BJ (cell line): ENCODE measurements at regions not wholly inside any gene's neighbourhood (a gene's known extent, or its start where the extent isn't known, plus 50 kb on each side); places are given as distances from the start of the nearest gene placed in this dataset.

Source experiments
- CTCF ChIA-PET: fragments of 350-600 bp; formaldehyde crosslinking; extraction: SDS; loops from one replicate; lab custom pipeline; 2021; ENCODE audit warnings: antibody characterized with exemption, inconsistent platforms; lab: Yijun Ruan, JAX
- POLR2A ChIA-PET: fragments of 300-600 bp; sonication (Branson Sonifier 250); formaldehyde crosslinking; extraction: SDS; loops from one replicate; lab custom pipeline; 2021; ENCODE audit warnings: antibody characterized with exemption; lab: Charles Lee
- DNase-seq: peaks from one replicate; pipeline ENCODE4 v3.0.0-alpha.2; 2011; ENCODE audit warnings: low read depth
- H3K27me3 ChIP-seq: 2 replicates; pipeline ENCODE4 v1.6.0; 2011; ENCODE audit warnings: low read length; ENCODE audit not compliant: control insufficient read depth, insufficient read depth
- H3K36me3 ChIP-seq: 2 replicates; pipeline ENCODE4 v1.5.1; 2011; ENCODE audit warnings: low read length; ENCODE audit not compliant: control insufficient read depth, insufficient read depth
- H3K4me3 ChIP-seq: 2 replicates; pipeline ENCODE4 v1.5.1; 2011; ENCODE audit warnings: low read depth, mild to moderate bottlenecking, control low read depth, low read length
- TF ChIP-seq, protein P1 (sequence below): IDR thresholded peaks from 2 replicates; pipeline ENCODE4 v1.5.1; 2011; ENCODE audit warnings: low read depth, mild to moderate bottlenecking, control low read depth, inconsistent platforms, low read length, moderate library complexity; ENCODE audit not compliant: insufficient read depth

GRCh38 chr2:8619071-8619470, 62.8 kb upstream of the ID2 start:
- POLR2A ChIA-PET: no interaction called here
- no peak overlapping the region for H3K4me3 ChIP-seq
- no peak for DNase-seq
- CTCF ChIA-PET: no interaction called here
- no peaks in the 10 kb centered on the region for H3K36me3 ChIP-seq
- TF ChIP-seq, protein P1, sequence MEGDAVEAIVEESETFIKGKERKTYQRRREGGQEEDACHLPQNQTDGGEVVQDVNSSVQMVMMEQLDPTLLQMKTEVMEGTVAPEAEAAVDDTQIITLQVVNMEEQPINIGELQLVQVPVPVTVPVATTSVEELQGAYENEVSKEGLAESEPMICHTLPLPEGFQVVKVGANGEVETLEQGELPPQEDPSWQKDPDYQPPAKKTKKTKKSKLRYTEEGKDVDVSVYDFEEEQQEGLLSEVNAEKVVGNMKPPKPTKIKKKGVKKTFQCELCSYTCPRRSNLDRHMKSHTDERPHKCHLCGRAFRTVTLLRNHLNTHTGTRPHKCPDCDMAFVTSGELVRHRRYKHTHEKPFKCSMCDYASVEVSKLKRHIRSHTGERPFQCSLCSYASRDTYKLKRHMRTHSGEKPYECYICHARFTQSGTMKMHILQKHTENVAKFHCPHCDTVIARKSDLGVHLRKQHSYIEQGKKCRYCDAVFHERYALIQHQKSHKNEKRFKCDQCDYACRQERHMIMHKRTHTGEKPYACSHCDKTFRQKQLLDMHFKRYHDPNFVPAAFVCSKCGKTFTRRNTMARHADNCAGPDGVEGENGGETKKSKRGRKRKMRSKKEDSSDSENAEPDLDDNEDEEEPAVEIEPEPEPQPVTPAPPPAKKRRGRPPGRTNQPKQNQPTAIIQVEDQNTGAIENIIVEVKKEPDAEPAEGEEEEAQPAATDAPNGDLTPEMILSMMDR: no peak
- H3K27me3 ChIP-seq: peaks cover 5% of the 10 kb centered on the region

DNA sequence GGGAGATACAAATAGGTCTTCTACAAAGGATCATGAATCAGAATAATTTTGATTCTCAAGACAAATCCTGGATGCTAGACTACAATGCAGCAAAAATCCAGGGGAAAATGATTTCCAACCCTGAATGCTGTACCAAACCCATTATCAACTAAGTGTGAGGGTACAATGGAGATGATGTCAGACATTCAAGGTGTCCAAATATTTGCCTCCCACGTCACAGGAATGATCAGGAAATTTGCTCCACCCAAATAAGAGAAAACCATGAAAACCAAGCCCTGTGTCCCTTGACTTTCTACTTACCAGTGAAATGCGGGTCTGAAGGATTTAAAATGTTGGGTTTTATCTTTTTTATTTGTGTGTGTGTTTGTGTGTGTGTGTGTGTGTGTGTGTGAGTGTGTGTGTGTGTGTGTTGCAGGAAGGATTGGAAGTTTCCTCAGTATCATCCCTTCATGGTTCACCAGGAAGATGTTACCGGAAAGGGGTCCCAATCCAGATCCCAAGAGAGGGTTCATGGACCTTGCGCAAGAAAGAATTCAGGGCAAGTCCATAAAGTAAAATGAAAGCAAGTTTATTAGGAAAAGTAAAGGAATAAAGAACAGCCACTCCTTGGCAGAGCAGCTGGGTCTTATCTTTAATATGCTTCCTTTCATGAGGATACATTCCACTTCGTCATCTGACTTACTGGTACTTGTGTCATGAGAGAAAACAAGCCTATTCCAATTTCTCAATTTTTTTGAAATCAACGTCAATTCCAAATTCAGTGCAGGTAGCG, 61.1 kb upstream of the ID2 start:
- Histone ChIP-seq H3K27me3 (no peaks in the 10 kb centered on the region; the same call in 1 of the 2 replicates), H3K36me3 (no peaks in the 10 kb centered on the region), H3K4me3 (no peak overlapping the region)
- TF ChIP-seq, protein P1: no peak
- POLR2A ChIA-PET: no interaction called here
- CTCF ChIA-PET: no interaction called here
- no peak for DNase-seq

- TF ChIP-seq, protein P1: no peak
- no peak overlapping the region for H3K4me3 ChIP-seq
- no peak for DNase-seq
- no peaks in the 10 kb centered on the region for H3K36me3 ChIP-seq
- CTCF ChIA-PET: no interaction called here
- H3K27me3 ChIP-seq: no peaks in the 10 kb centered on the region; the same call in 1 of the 2 replicates
- POLR2A ChIA-PET: no interaction called here
These were observed 59.5 kb upstream of the ID2 start for GRCh38 chr2:8622199-8622911.

GRCh38 chr2:8622924-8623465, 58.9 kb upstream of the ID2 start:
- POLR2A ChIA-PET: no interaction called here
- DNase-seq: no peak
- Histone ChIP-seq H3K36me3 (no peaks in the 10 kb centered on the region), H3K27me3 (no peaks in the 10 kb centered on the region; the same call in 1 of the 2 replicates), H3K4me3 (no peak overlapping the region)
- TF ChIP-seq, protein P1: no peak
- CTCF ChIA-PET: no interaction called here

- no peak overlapping the region for H3K4me3 ChIP-seq
- CTCF ChIA-PET: no interaction called here
- DNase-seq: no peak
- no peaks in the 10 kb centered on the region for H3K36me3 ChIP-seq
- TF ChIP-seq, protein P1: no peak
- H3K27me3 ChIP-seq: no peaks in the 10 kb centered on the region; the same call in 1 of the 2 replicates
- POLR2A ChIA-PET: no interaction called here
These were observed 58.3 kb upstream of the ID2 start for GRCh38 chr2:8623576-8623957.
